PFSK-1 (cell line): ENCODE measurements at regions not wholly inside any gene's neighbourhood (a gene's known extent, or its start where the extent isn't known, plus 50 kb on each side); places are given as distances from the start of the nearest gene placed in this dataset.

Experiments used
- POLR2AphosphoS5 ChIP-seq: IDR thresholded peaks from 2 replicates; pipeline ENCODE4 v1.6.1; 2012; ENCODE audit warnings: low read depth, mild to moderate bottlenecking, control low read depth, low read length, moderate library complexity
- REST ChIP-seq, 2 experiments: IDR thresholded peaks; 2 replicates each; pipeline versions ENCODE4 v1.6.1 to v1.8.0; 2011 to 2012; ENCODE audit warnings: low read depth in 2 of 2, low read length in 2 of 2, control low read depth in 1 of 2, inconsistent platforms in 1 of 2, mild to moderate bottlenecking in 1 of 2, moderate library complexity in 1 of 2; ENCODE audit not compliant: insufficient read depth in 1 of 2
- SIN3A ChIP-seq: IDR thresholded peaks from 2 replicates; pipeline ENCODE4 v1.6.1; 2012; ENCODE audit warnings: mild to moderate bottlenecking, low read length, moderate library complexity, borderline replicate concordance; ENCODE audit not compliant: insufficient read depth
- TAF1 ChIP-seq: IDR thresholded peaks from 2 replicates; pipeline ENCODE4 v1.6.1; 2012; ENCODE audit warnings: low read length, control low read depth, borderline replicate concordance; ENCODE audit not compliant: insufficient read depth

GRCh38 chr9:27628311-27628710, 55.0 kb upstream of the C9orf72 start:
- TF ChIP-seq REST (IDR thresholded peaks at IDR 0.05; ENCODE audit: insufficient read depth in 1 of 2, low read depth in 2 of 2, low read length in 2 of 2) = no peak
- TF ChIP-seq POLR2AphosphoS5 = no peak
- TF ChIP-seq TAF1 = no peak
- TF ChIP-seq SIN3A = no peak
